Heart right ventricle (tissue), 16 donors: ENCODE measurements at regions not wholly inside any gene's neighbourhood (a gene's known extent, or its start where the extent isn't known, plus 50 kb on each side); places are given as distances from the start of the nearest gene placed in this dataset.

ENCODE experiments used
- ATAC-seq, 8 donors: fragments of 200-7000 bp; cut with Tn5 transposase; one replicate each; pipeline ENCODE4 v1.9.1; 2020; ENCODE audit warnings: mild to moderate bottlenecking in 8 of 8, moderate library complexity in 8 of 8, moderate number of reproducible peaks in 1 of 8
- DNase-seq, 2 donors: peaks; one replicate each; pipeline ENCODE4 v3.0.0-alpha.2; 2020
- H3K27ac ChIP-seq, 10 donors: fragments of 200-600 bp; sonication (generic) in 2 of 10; one replicate each; pipeline versions ENCODE4 v1.5.0 to v1.8.0; 2020 to 2022; ENCODE audit warnings: mild to moderate bottlenecking in 3 of 10
- H3K27me3 ChIP-seq, 7 donors: fragments of 200-600 bp; one replicate each; pipeline ENCODE4 v1.8.0; 2021 to 2022; ENCODE audit warnings: mild to moderate bottlenecking in 2 of 7
- H3K36me3 ChIP-seq, 9 donors: fragments of 200-600 bp; sonication (generic) in 1 of 9; one replicate each; pipeline versions ENCODE4 v1.5.0 to v1.8.0; 2020 to 2022; ENCODE audit warnings: mild to moderate bottlenecking in 2 of 9
- H3K4me1 ChIP-seq, 9 donors: fragments of 200-600 bp; sonication (generic) in 1 of 9; one replicate each; pipeline versions ENCODE4 v1.5.0 to v1.8.0; 2020 to 2022; ENCODE audit warnings: mild to moderate bottlenecking in 4 of 9
- H3K4me3 ChIP-seq, 10 donors: fragments of 200-600 bp; sonication (generic) in 2 of 10; one replicate each; pipeline versions ENCODE4 v1.5.0 to v1.8.0; 2020 to 2022; ENCODE audit warnings: mild to moderate bottlenecking in 7 of 10, moderate library complexity in 2 of 10
- H3K9me3 ChIP-seq, 11 donors: fragments of 200-600 bp in 10 of 11; sonication (generic) in 2 of 11; one replicate each; pipeline versions ENCODE4 v1.5.0 to v1.8.0; 2013 to 2022; ENCODE audit warnings: mild to moderate bottlenecking in 2 of 11, control low read depth in 1 of 11, moderate library complexity in 1 of 11
- CTCF ChIP-seq, 9 donors: fragments of 200-600 bp; sonication (generic) in 2 of 9; IDR thresholded peaks; one replicate each; pipeline versions ENCODE4 v1.5.0 to v1.8.0; 2021 to 2022; ENCODE audit warnings: antibody characterized with exemption in 9 of 9, mild to moderate bottlenecking in 5 of 9, moderate library complexity in 1 of 9
- WGBS, 2 donors: extraction: QIAGEN DNeasy Blood & Tissue Kit; methylation state at CpG; one replicate each; pipeline ENCODE4 v1.1.7; 2013; ENCODE audit warnings: inconsistent platforms in 1 of 2; 5-methylcytosine and 5-hydroxymethylcytosine counted together
- intact Hi-C, 10 donors: fragments of 100-400 bp; cut with DNase I; formaldehyde crosslinking; loops; one replicate each; pipeline versions ENCODE4 v1.11.1 to v1.14.2; 2022
- donor health status: Arrhythmogenic right ventricular cardiomyopathy.
- donor health status: ischemic (EF 13 %, LVEDD 7.1; RV severe dilation, severe dysfunction).
- donor health status: healthy with polysubstance abuse.
- donor health status: DM: no; HTN: yes; CAD: no.
- donor health status: DM: no; HTN: no; CAD: no.
- donor health status: ischemic (EF 25% LVEDD 6.9; RV normal size, moderate dysfunction).
- donor health status: ischemic (EF 25% LVEDD 5.7; RV mildly dilated, moderate dysfunction).
- donor health status: healthy.
- donor health status: DM: yes; HTN: yes; CAD: no.
- donor health status: Ischemic cardiomyopathy.
- donor health status: ischemic (EF 35%, LVEDD 5.7; RV mildly dilated, moderate dysfunction).
- donor health status: nonischemic (EF 11% LVEDD 7.7; RV severe dilation, severe dysfunction).
- donor health status: DM: yes; HTN: yes; CAD: no.
- donor health status: PGD.
- donor health status: ischemic (EF 29% LVEDD 5.4; RV normal size, mild dysfunction).
- donor health status: nonischemic (EF 23%, LVEDD 6.1; RV moderate dilation, normal function).

- no peak for DNase-seq
- H3K4me3 ChIP-seq = no peak overlapping the region
- intact Hi-C loops = no loop called here
- no peak for TF ChIP-seq CTCF (IDR thresholded peaks at IDR 0.05)
- ATAC-seq = no peak
- no peaks in the 10 kb centered on the region for H3K27me3 ChIP-seq
- no peaks in the 10 kb centered on the region for H3K36me3 ChIP-seq
- 75 to 87% methylated on average over 7 of the region's 7 CpGs for WGBS, 2 donors
- H3K9me3 ChIP-seq = no peaks in the 10 kb centered on the region
- H3K27ac ChIP-seq = no peak overlapping the region
- peaks cover 0 to 13% (median 6%) of the 10 kb centered on the region in 9 donors for H3K4me1 ChIP-seq
Measured at GRCh38 chr1:170238704-170239391, 93.1 kb downstream of the NTMT2 start.

GRCh38 chr1:170239445-170239844 lies 93.7 kb downstream of the NTMT2 start:
- intact Hi-C loops = no loop called here
- 57 to 60% methylated on average over 3 of the region's 3 CpGs for WGBS, 2 donors
- no peaks in the 10 kb centered on the region for H3K36me3 ChIP-seq
- DNase-seq (no peak), ATAC-seq (peak in 1 of 8 donors; percentile 31)
- TF ChIP-seq CTCF (IDR thresholded peaks at IDR 0.05) = no peak
- H3K27ac ChIP-seq = no peak overlapping the region
- H3K4me3 ChIP-seq = no peak overlapping the region
- H3K27me3 ChIP-seq = no peaks in the 10 kb centered on the region
- no peaks in the 10 kb centered on the region for H3K9me3 ChIP-seq
- peaks cover 0 to 13% (median 6%) of the 10 kb centered on the region in 9 donors for H3K4me1 ChIP-seq

- H3K27me3 ChIP-seq = no peaks in the 10 kb centered on the region
- DNase-seq (no peak), ATAC-seq (no peak)
- no peaks in the 10 kb centered on the region for H3K36me3 ChIP-seq
- no peaks in the 10 kb centered on the region for H3K9me3 ChIP-seq
- intact Hi-C loops = no loop called here
- no peak overlapping the region for H3K4me3 ChIP-seq
- H3K27ac ChIP-seq = no peak overlapping the region
- peaks cover 0 to 13% (median 6%) of the 10 kb centered on the region in 9 donors for H3K4me1 ChIP-seq
- WGBS, 2 donors = 83 to 86% methylated on average over 2 of the region's 2 CpGs
- TF ChIP-seq CTCF (IDR thresholded peaks at IDR 0.05) = no peak
Measured at GRCh38 chr1:170240409-170240808, 94.7 kb downstream of the NTMT2 start.

- Histone ChIP-seq H3K27ac (no peak overlapping the region), H3K4me3 (no peak overlapping the region), H3K4me1 (peaks cover 0 to 13% (median 6%) of the 10 kb centered on the region in 9 donors), H3K9me3 (no peaks in the 10 kb centered on the region), H3K27me3 (no peaks in the 10 kb centered on the region), H3K36me3 (no peaks in the 10 kb centered on the region)
- TF ChIP-seq CTCF (IDR thresholded peaks at IDR 0.05) = no peak
- no peak for DNase-seq
- 69 to 78% methylated on average over 7 of the region's 7 CpGs for WGBS, 2 donors
- ATAC-seq = peak in 2 of 8 donors; percentile 29 to 71
- intact Hi-C loops = no loop called here
Measured at GRCh38 chr1:170241266-170241851, 95.6 kb downstream of the NTMT2 start.
